IMR-90 (cell line): ENCODE measurements at regions not wholly inside any gene's neighbourhood (a gene's known extent, or its start where the extent isn't known, plus 50 kb on each side); places are given as distances from the start of the nearest gene placed in this dataset.

Experiments
- ATAC-seq: fragments of 200-7000 bp; cut with Tn5 transposase; 2 replicates; pipeline ENCODE4 v1.9.1; 2020; ENCODE audit warnings: low read depth, mild to moderate bottlenecking, moderate library complexity
- BruUV-seq: library from RNA; stranded (reverse); fragments of 400-500 nt; replicated peaks from 2 replicates; lab custom pipeline; 2021; lab: Mats Ljungman, UMichigan
- CTCF ChIA-PET: fragments of 300-600 bp; formaldehyde crosslinking; extraction: SDS; loops from one replicate; lab custom pipeline; 2021; ENCODE audit warnings: antibody characterized with exemption; lab: Yijun Ruan, JAX
- POLR2A ChIA-PET: fragments of 300-600 bp; sonication (Branson Sonifier 250); formaldehyde crosslinking; loops from one replicate; lab custom pipeline; 2022; ENCODE audit warnings: antibody characterized with exemption; ENCODE audit not compliant: unreplicated experiment; lab: Charles Lee
- DNase-seq: peaks from one replicate; pipeline ENCODE4 v3.0.0; 2013
- H2AFZ ChIP-seq: replicated peaks from 2 replicates; pipeline ENCODE3; 2013; ENCODE audit warnings: low read length, mild to moderate bottlenecking; ENCODE audit not compliant: poor library complexity
- H2AK5ac ChIP-seq: 2 replicates; pipeline ENCODE4 v1.6.1; 2013; ENCODE audit warnings: low read depth, low read length, inconsistent platforms
- H2AK9ac ChIP-seq: replicated peaks from 2 replicates; pipeline ENCODE3; 2013; ENCODE audit warnings: mild to moderate bottlenecking, low read depth, low read length, moderate library complexity; ENCODE audit not compliant: poor library complexity
- H2BK120ac ChIP-seq: 2 replicates; pipeline ENCODE4 v1.6.1; 2013; ENCODE audit warnings: low read depth, low read length, inconsistent platforms
- H2BK15ac ChIP-seq: 3 replicates; pipeline ENCODE4 v1.6.1; 2013; ENCODE audit warnings: low read depth, low read length, inconsistent platforms
- H2BK20ac ChIP-seq: 2 replicates; pipeline ENCODE4 v1.6.1; 2013; ENCODE audit warnings: low read depth, mild to moderate bottlenecking, inconsistent platforms, low read length, moderate library complexity
- H2BK5ac ChIP-seq: 2 replicates; pipeline ENCODE4 v1.6.1; 2013; ENCODE audit warnings: mild to moderate bottlenecking, low read depth, low read length, inconsistent platforms; ENCODE audit not compliant: poor library complexity, severe bottlenecking
- H3K14ac ChIP-seq: replicated peaks from 2 replicates; pipeline ENCODE4 v1.6.1; 2013; ENCODE audit warnings: low read depth, low read length, inconsistent platforms
- H3K18ac ChIP-seq: 2 replicates; pipeline ENCODE4 v1.6.1; 2013; ENCODE audit warnings: low read depth, low read length, control low read depth
- H3K23ac ChIP-seq: 2 replicates; pipeline ENCODE4 v1.6.1; 2013; ENCODE audit warnings: low read depth, low read length, inconsistent platforms
- H3K27ac ChIP-seq: 2 replicates; pipeline ENCODE4 v1.5.1; 2013; ENCODE audit warnings: mild to moderate bottlenecking, control low read depth, low read length; ENCODE audit not compliant: insufficient read depth
- H3K27me3 ChIP-seq: 2 replicates; pipeline ENCODE4 v1.6.1; 2013; ENCODE audit warnings: low read length; ENCODE audit not compliant: control insufficient read depth, insufficient read depth
- H3K36me3 ChIP-seq: 2 replicates; pipeline ENCODE4 v1.6.1; 2013; ENCODE audit warnings: low read length, mixed read lengths; ENCODE audit not compliant: control insufficient read depth, insufficient read depth
- H3K4ac ChIP-seq: 2 replicates; pipeline ENCODE4 v1.6.1; 2013; ENCODE audit warnings: low read depth, low read length, inconsistent platforms
- H3K4me1 ChIP-seq: 2 replicates; pipeline ENCODE4 v1.6.1; 2013; ENCODE audit warnings: low read length, mixed read lengths; ENCODE audit not compliant: control insufficient read depth, insufficient read depth
- H3K4me2 ChIP-seq: 2 replicates; pipeline ENCODE4 v1.6.1; 2013; ENCODE audit warnings: low read depth, mild to moderate bottlenecking, control low read depth, low read length, moderate library complexity
- H3K4me3 ChIP-seq: 2 replicates; pipeline ENCODE4 v1.5.1; 2013; ENCODE audit warnings: low read depth, mild to moderate bottlenecking, control low read depth, low read length, moderate library complexity; ENCODE audit not compliant: insufficient read depth
- H3K56ac ChIP-seq: 2 replicates; pipeline ENCODE4 v1.6.1; 2013; ENCODE audit warnings: low read length, inconsistent platforms; ENCODE audit not compliant: insufficient read depth; ENCODE audit errors: extremely low read depth
- H3K79me1 ChIP-seq, 2 experiments: 2 replicates each; pipeline ENCODE4 v1.6.1; 2013; ENCODE audit warnings: low read length in 2 of 2, inconsistent platforms in 1 of 2, low read depth in 1 of 2
- H3K9ac ChIP-seq: 2 replicates; pipeline ENCODE4 v1.6.1; 2013; ENCODE audit warnings: low read depth, low read length, control low read depth
- H3K9me1 ChIP-seq: 2 replicates; pipeline ENCODE4 v1.6.1; 2013; ENCODE audit warnings: low read length, inconsistent platforms; ENCODE audit not compliant: insufficient read depth
- H3K9me3 ChIP-seq: 2 replicates; pipeline ENCODE4 v1.6.1; 2013; ENCODE audit warnings: low read length; ENCODE audit not compliant: control insufficient read depth, insufficient read depth
- H4K20me1 ChIP-seq: 2 replicates; pipeline ENCODE4 v1.6.1; 2013; ENCODE audit warnings: low read length, inconsistent platforms; ENCODE audit not compliant: insufficient read depth
- H4K5ac ChIP-seq: 2 replicates; pipeline ENCODE4 v1.6.1; 2013; ENCODE audit warnings: mild to moderate bottlenecking, low read depth, low read length, control low read depth
- H4K8ac ChIP-seq, 2 experiments: 2 replicates each; pipeline ENCODE4 v1.6.1; 2013; ENCODE audit warnings: low read depth in 2 of 2, low read length in 2 of 2, control low read depth in 1 of 2, inconsistent platforms in 1 of 2
- H4K91ac ChIP-seq: 2 replicates; pipeline ENCODE4 v1.6.1; 2013; ENCODE audit warnings: low read depth, low read length, inconsistent platforms; ENCODE audit not compliant: insufficient read depth
- CEBPB ChIP-seq: IDR thresholded peaks from 2 replicates; pipeline ENCODE4 v1.6.1; 2012; ENCODE audit warnings: low read depth, low read length, improper control_type of control experiment
- CHD1 ChIP-seq: IDR thresholded peaks from 2 replicates; pipeline ENCODE4 v1.6.1; 2012; ENCODE audit warnings: low read depth, low read length, improper control_type of control experiment
- CTCF ChIP-seq: conservative IDR thresholded peaks from 2 replicates; pipeline ENCODE4 v1.5.1; 2012; ENCODE audit warnings: mild to moderate bottlenecking, low read depth, low read length, improper control_type of control experiment
- FOS ChIP-seq: fragments of 150-350 bp; IDR thresholded peaks from 2 replicates; pipeline ENCODE4 v1.6.1; 2016; ENCODE audit warnings: low read depth, low read length
- MAFK ChIP-seq: IDR thresholded peaks from 2 replicates; pipeline ENCODE4 v1.6.1; 2012; ENCODE audit warnings: low read depth, low read length, improper control_type of control experiment
- MAZ ChIP-seq: IDR thresholded peaks from 2 replicates; pipeline ENCODE4 v1.6.1; 2012; ENCODE audit warnings: low read depth, mild to moderate bottlenecking, low read length, improper control_type of control experiment, moderate library complexity, borderline replicate concordance
- NFE2L2 ChIP-seq: fragments of 150-350 bp; IDR thresholded peaks from 2 replicates; pipeline ENCODE4 v1.6.1; 2016; ENCODE audit warnings: low read depth, mild to moderate bottlenecking, low read length
- POLR2A ChIP-seq: IDR thresholded peaks from 2 replicates; pipeline ENCODE4 v1.6.1; 2012; ENCODE audit warnings: mild to moderate bottlenecking, low read depth, low read length
- RAD21 ChIP-seq: IDR thresholded peaks from 2 replicates; pipeline ENCODE4 v1.6.1; 2012; ENCODE audit warnings: low read length, improper control_type of control experiment
- RCOR1 ChIP-seq: IDR thresholded peaks from 2 replicates; pipeline ENCODE4 v1.6.1; 2012; ENCODE audit warnings: mild to moderate bottlenecking, low read length, improper control_type of control experiment; ENCODE audit not compliant: insufficient replicate concordance
- RFX5 ChIP-seq: IDR thresholded peaks from 2 replicates; pipeline ENCODE4 v1.8.0; 2012; ENCODE audit warnings: low read depth, mild to moderate bottlenecking, low read length, moderate library complexity
- SMC3 ChIP-seq: fragments of 150-350 bp; IDR thresholded peaks from 2 replicates; pipeline ENCODE4 v1.6.1; 2016; ENCODE audit warnings: low read depth, mild to moderate bottlenecking, antibody characterized with exemption, low read length, moderate library complexity
- USF2 ChIP-seq: fragments of 150-350 bp; IDR thresholded peaks from 2 replicates; pipeline ENCODE4 v1.6.1; 2017; ENCODE audit warnings: mild to moderate bottlenecking, antibody characterized with exemption, low read length, low read depth
- WGBS, 2 experiments: methylation state at CpG; one replicate each; pipeline versions ENCODE4 v1.1.5 to v1.1.7; 2013; ENCODE audit warnings: missing lambda C conversion rate in 2 of 2; ENCODE audit not compliant: insufficient read length in 1 of 2; ENCODE audit errors: extremely low coverage in 2 of 2; 5-methylcytosine and 5-hydroxymethylcytosine counted together
- dilution Hi-C: fragments of 300-500 bp; cut with HindIII; formaldehyde crosslinking; loops from one replicate; pipeline ENCODE4 v1.14.3; 2018; ENCODE audit warnings: low sequenced_read_pairs; ENCODE audit not compliant: unreplicated experiment
- in situ Hi-C: fragments of 300-500 bp; cut with MboI; formaldehyde crosslinking; loops from 3 replicates; pipeline ENCODE4 v1.14.3; 2019; ENCODE audit warnings: low sequenced_read_pairs, inconsistent platforms, mixed read lengths
- intact Hi-C: fragments of 100-400 bp; cut with micrococcal nuclease; formaldehyde crosslinking; loops from 2 replicates; pipeline ENCODE4 v1.10.0; 2022

- no peak overlapping the region for H4K8ac ChIP-seq
- intact Hi-C loops (no loop called here), in situ Hi-C loops (no loop called here), dilution Hi-C loops (no loop called here)
- H3K9me1 ChIP-seq = no peaks in the 10 kb centered on the region
- no peak overlapping the region for H3K23ac ChIP-seq
- H2AFZ ChIP-seq = no peak overlapping the region
- H2BK15ac ChIP-seq = no peak overlapping the region
- no peak overlapping the region for H3K9ac ChIP-seq
- H4K20me1 ChIP-seq = no peaks in the 10 kb centered on the region
- no peak overlapping the region for H2AK5ac ChIP-seq
- no peaks in the 10 kb centered on the region for H3K27me3 ChIP-seq
- H4K91ac ChIP-seq = no peak overlapping the region
- H3K4ac ChIP-seq = no peak overlapping the region
- ATAC-seq (no peak), DNase-seq (no peak)
- no peak overlapping the region for H3K18ac ChIP-seq
- CTCF ChIA-PET = no interaction called here
- H3K56ac ChIP-seq = no peak overlapping the region
- no TSS peak for BruUV-seq
- H4K5ac ChIP-seq = no peak overlapping the region
- H3K27ac ChIP-seq = no peak overlapping the region
- no peak overlapping the region for H3K4me2 ChIP-seq
- H3K14ac ChIP-seq = no peak overlapping the region
- H3K36me3 ChIP-seq = no peaks in the 10 kb centered on the region
- no peak overlapping the region for H2AK9ac ChIP-seq
- no peak overlapping the region for H2BK5ac ChIP-seq
- H3K9me3 ChIP-seq = peaks cover 9% of the 10 kb centered on the region
- WGBS, 2 experiments = 13% methylated on average over 1 of the region's 2 CpGs; no CpG with 5 or more reads in 1 of the 2 experiments
- H3K79me1 ChIP-seq = no peaks in the 10 kb centered on the region
- POLR2A ChIA-PET = no interaction called here
- no peak overlapping the region for H2BK120ac ChIP-seq
- H3K4me3 ChIP-seq = no peak overlapping the region
- no peak overlapping the region for H2BK20ac ChIP-seq
- TF ChIP-seq CEBPB = no peak
- TF ChIP-seq MAZ = no peak
- TF ChIP-seq RAD21 = no peak
- TF ChIP-seq CHD1 = no peak
- no peak for TF ChIP-seq MAFK
- no peak for TF ChIP-seq FOS
- no peak for TF ChIP-seq RFX5
- no peak for TF ChIP-seq USF2
- no peak for TF ChIP-seq CTCF
- no peak for TF ChIP-seq POLR2A
- no peak for TF ChIP-seq SMC3
- no peak for TF ChIP-seq NFE2L2
- no peak for TF ChIP-seq RCOR1
- no peaks in the 10 kb centered on the region for H3K4me1 ChIP-seq
Observed at GRCh38 chr2:153020201-153020600, 301.8 kb downstream of the ARL6IP6 start.
